KMS-11 (cell line): ENCODE measurements at regions not wholly inside any gene's neighbourhood (a gene's known extent, or its start where the extent isn't known, plus 50 kb on each side); places are given as distances from the start of the nearest gene placed in this dataset.

Source experiments
- H2AFZ ChIP-seq: fragments of 200-600 bp; sonication (generic); 2 replicates; pipeline ENCODE4 v1.6.1; 2016; ENCODE audit warnings: antibody characterized with exemption, mixed run types, low read depth
- H3K27ac ChIP-seq: fragments of 200-600 bp; sonication (generic); 2 replicates; pipeline ENCODE4 v1.6.1; 2016; ENCODE audit warnings: mild to moderate bottlenecking, mixed run types
- H3K27me3 ChIP-seq: fragments of 200-600 bp; sonication (generic); 2 replicates; pipeline ENCODE4 v1.6.1; 2017; ENCODE audit warnings: mild to moderate bottlenecking, low read depth, mixed run types, moderate library complexity; ENCODE audit not compliant: insufficient read depth
- H3K36me3 ChIP-seq: fragments of 200-600 bp; sonication (generic); 2 replicates; pipeline ENCODE4 v1.6.1; 2017; ENCODE audit warnings: mild to moderate bottlenecking, mixed run types; ENCODE audit not compliant: insufficient read depth
- H3K4me1 ChIP-seq: fragments of 200-600 bp; sonication (generic); 2 replicates; pipeline ENCODE4 v1.6.1; 2016; ENCODE audit warnings: mild to moderate bottlenecking, low read depth, mixed run types; ENCODE audit not compliant: poor library complexity, severe bottlenecking
- H3K4me2 ChIP-seq: fragments of 200-600 bp; sonication (generic); 2 replicates; pipeline ENCODE4 v1.7.0; 2016; ENCODE audit warnings: mild to moderate bottlenecking, mixed run types
- H3K4me3 ChIP-seq: fragments of 200-600 bp; sonication (generic); IDR thresholded peaks from 2 replicates; pipeline ENCODE4 v1.6.1; 2017; ENCODE audit warnings: low read depth, low read length, mixed read lengths; ENCODE audit not compliant: insufficient read depth
- H3K79me2 ChIP-seq: fragments of 200-600 bp; sonication (generic); 2 replicates; pipeline ENCODE4 v1.6.1; 2016; ENCODE audit warnings: low read depth, mixed run types; ENCODE audit not compliant: insufficient read depth
- H3K9ac ChIP-seq: fragments of 200-600 bp; sonication (generic); 2 replicates; pipeline ENCODE4 v1.6.1; 2016; ENCODE audit warnings: mild to moderate bottlenecking, mixed run types
- H4K20me1 ChIP-seq: fragments of 200-600 bp; sonication (generic); 2 replicates; pipeline ENCODE4 v1.6.1; 2016; ENCODE audit warnings: mild to moderate bottlenecking, mixed run types; ENCODE audit not compliant: insufficient read depth
- TF ChIP-seq, protein P1 (sequence below): fragments of 200-600 bp; sonication (generic); conservative IDR thresholded peaks from 2 replicates; pipeline ENCODE4 v1.6.1; 2017; ENCODE audit warnings: low read depth, mild to moderate bottlenecking, antibody characterized with exemption, low read length, moderate library complexity, mixed read lengths

DNA sequence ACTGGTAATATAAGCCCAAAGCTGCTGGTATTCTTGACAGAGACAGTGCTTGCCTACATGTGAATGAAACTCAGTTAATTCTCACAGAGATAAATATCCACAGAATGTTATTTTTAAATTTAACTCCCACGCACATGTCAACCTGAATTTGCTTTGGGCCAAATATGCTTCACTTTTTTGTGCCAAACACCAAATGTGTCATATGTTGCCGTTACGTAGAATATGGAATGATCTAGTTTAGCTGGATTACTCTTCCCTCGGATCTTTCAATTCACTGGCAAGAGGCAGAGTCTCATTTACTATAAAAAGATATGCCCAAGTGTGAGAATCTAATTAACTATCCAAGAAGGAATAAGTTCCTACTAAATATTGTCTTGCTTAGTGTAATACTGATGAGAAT, 933.4 kb upstream of the COX7C start:
- TF ChIP-seq, protein P1, sequence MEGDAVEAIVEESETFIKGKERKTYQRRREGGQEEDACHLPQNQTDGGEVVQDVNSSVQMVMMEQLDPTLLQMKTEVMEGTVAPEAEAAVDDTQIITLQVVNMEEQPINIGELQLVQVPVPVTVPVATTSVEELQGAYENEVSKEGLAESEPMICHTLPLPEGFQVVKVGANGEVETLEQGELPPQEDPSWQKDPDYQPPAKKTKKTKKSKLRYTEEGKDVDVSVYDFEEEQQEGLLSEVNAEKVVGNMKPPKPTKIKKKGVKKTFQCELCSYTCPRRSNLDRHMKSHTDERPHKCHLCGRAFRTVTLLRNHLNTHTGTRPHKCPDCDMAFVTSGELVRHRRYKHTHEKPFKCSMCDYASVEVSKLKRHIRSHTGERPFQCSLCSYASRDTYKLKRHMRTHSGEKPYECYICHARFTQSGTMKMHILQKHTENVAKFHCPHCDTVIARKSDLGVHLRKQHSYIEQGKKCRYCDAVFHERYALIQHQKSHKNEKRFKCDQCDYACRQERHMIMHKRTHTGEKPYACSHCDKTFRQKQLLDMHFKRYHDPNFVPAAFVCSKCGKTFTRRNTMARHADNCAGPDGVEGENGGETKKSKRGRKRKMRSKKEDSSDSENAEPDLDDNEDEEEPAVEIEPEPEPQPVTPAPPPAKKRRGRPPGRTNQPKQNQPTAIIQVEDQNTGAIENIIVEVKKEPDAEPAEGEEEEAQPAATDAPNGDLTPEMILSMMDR, result no peak
- Histone ChIP-seq H3K9ac (no peak overlapping the region), H2AFZ (no peak overlapping the region), H3K27me3 (no peaks in the 10 kb centered on the region), H3K4me2 (no peak overlapping the region), H3K79me2 (no peaks in the 10 kb centered on the region), H4K20me1 (no peaks in the 10 kb centered on the region), H3K36me3 (no peaks in the 10 kb centered on the region), H3K4me3 (no peak overlapping the region), H3K4me1 (no peaks in the 10 kb centered on the region), H3K27ac (no peak overlapping the region)

DNA sequence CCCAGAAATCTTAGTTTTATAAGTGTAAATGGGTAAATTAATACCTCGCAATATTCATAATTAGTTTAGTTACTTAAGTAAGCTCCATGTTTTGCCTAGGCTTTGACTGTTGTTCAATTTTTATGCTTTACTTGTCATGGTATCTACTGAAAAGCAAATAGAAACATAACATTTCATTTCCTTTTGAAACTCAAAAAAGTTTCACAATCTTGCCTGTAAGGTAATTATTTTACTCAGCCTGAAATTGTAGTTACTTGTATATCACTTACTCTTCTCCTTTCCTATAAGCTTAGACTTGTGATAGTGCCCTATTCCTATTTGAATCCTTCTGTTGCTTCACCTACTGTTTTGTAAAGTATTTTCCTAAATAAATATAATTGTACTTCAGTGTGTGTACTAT, 914.4 kb upstream of the COX7C start:
- H3K79me2 ChIP-seq, result no peaks in the 10 kb centered on the region
- no peak overlapping the region for H3K9ac ChIP-seq
- H3K4me3 ChIP-seq, result no peak overlapping the region
- H3K27ac ChIP-seq, result no peak overlapping the region
- H3K4me2 ChIP-seq, result no peak overlapping the region
- no peaks in the 10 kb centered on the region for H4K20me1 ChIP-seq
- TF ChIP-seq, protein P1, result no peak
- no peak overlapping the region for H2AFZ ChIP-seq
- H3K36me3 ChIP-seq, result no peaks in the 10 kb centered on the region
- no peaks in the 10 kb centered on the region for H3K27me3 ChIP-seq
- no peaks in the 10 kb centered on the region for H3K4me1 ChIP-seq

DNA sequence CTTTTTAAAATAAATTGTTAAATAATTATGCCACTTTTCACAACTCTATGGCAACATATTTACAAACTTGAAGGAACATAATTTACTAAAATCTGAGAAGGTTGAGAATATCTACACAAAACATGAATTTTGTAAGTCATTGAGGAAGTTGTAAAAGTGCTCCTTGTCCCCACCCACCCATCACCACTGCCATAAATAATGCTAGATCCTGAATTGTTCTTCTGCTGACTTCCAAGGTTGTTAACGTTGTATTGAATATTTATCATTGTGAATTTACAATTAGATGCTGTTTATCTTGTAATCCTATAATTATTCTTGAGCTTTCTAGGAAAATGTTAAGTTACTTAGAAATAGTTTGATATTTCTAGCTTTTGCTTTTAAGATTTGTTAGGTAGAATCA, 908.0 kb upstream of the COX7C start:
- no peaks in the 10 kb centered on the region for H3K36me3 ChIP-seq
- no peaks in the 10 kb centered on the region for H3K27me3 ChIP-seq
- H3K4me2 ChIP-seq, result no peak overlapping the region
- H4K20me1 ChIP-seq, result no peaks in the 10 kb centered on the region
- H3K4me3 ChIP-seq, result no peak overlapping the region
- TF ChIP-seq, protein P1, result no peak
- H3K9ac ChIP-seq, result no peak overlapping the region
- H3K27ac ChIP-seq, result no peak overlapping the region
- H3K4me1 ChIP-seq, result no peaks in the 10 kb centered on the region
- no peaks in the 10 kb centered on the region for H3K79me2 ChIP-seq
- no peak overlapping the region for H2AFZ ChIP-seq

DNA sequence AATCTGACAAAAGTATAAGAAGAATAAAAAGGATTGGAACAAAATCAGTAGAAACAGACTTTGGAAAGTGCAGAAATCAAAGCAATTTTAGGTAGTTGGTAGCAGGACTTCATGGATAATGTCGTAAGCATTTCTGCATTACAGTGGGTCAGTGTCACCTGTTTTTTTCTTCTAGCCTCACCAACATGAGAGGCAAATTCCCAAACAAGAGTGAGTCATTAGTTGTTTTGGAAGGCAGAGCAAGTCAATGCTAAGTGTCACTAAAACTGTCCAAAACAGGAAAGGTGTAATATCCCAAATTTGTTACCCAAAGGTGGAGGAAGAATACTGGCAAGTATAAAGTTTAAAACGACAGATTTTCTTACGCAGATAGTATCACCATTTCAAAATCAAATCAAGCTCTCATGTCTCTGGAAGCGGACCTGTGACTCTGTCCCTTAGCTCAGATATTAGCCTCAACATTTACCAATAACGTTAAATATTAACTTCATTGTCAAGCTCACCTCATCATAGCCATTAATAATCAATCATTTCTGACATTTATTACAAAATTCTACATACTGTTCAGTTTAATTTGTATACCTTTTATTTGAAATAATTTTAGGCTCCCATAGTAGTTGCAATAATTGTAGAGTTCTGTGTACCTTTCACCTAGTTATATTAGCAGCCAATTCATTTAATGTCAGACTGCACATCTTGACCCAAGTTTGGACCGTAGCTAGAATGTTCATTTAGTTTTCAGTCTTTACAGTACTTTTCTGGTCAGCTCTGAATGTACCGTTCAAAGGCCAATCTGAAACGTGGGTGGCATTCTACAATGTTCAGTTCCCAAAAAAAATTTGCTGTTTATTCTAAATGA, 901.2 kb upstream of the COX7C start:
- Histone ChIP-seq H4K20me1 (no peaks in the 10 kb centered on the region), H3K27me3 (no peaks in the 10 kb centered on the region), H3K4me2 (no peak overlapping the region), H3K9ac (no peak overlapping the region), H3K4me3 (no peak overlapping the region), H3K36me3 (no peaks in the 10 kb centered on the region), H3K27ac (no peak overlapping the region), H2AFZ (no peak overlapping the region), H3K4me1 (no peaks in the 10 kb centered on the region), H3K79me2 (no peaks in the 10 kb centered on the region)
- TF ChIP-seq, protein P1, result no peak
